Neural cell (in vitro differentiated cells): ENCODE measurements at regions not wholly inside any gene's neighbourhood (a gene's known extent, or its start where the extent isn't known, plus 50 kb on each side); places are given as distances from the start of the nearest gene placed in this dataset.

Experiments
- CTCF ChIP-seq: fragments of 450-650 bp; IDR thresholded peaks from 2 replicates; pipeline ENCODE4 v1.5.1; 2014; ENCODE audit warnings: antibody characterized with exemption, mild to moderate bottlenecking, moderate library complexity; ENCODE audit not compliant: poor library complexity, severe bottlenecking
- REST ChIP-seq: IDR thresholded peaks from 2 replicates; pipeline ENCODE4 v1.6.1; 2012; ENCODE audit warnings: borderline replicate concordance

- no peak for TF ChIP-seq REST
- TF ChIP-seq CTCF: no peak
Observed at GRCh38 chr14:38752341-38752740, 350.7 kb downstream of the SEC23A start.
